HEK293 (cell line): ENCODE measurements at regions not wholly inside any gene's neighbourhood (a gene's known extent, or its start where the extent isn't known, plus 50 kb on each side); places are given as distances from the start of the nearest gene placed in this dataset.

Source experiments
- CTCF ChIA-PET: fragments of 350-600 bp; formaldehyde crosslinking; extraction: SDS; loops from one replicate; lab custom pipeline; 2021; ENCODE audit warnings: antibody characterized with exemption; lab: Yijun Ruan, JAX
- POLR2A ChIA-PET: fragments of 300-600 bp; formaldehyde crosslinking; extraction: SDS; loops from one replicate; lab custom pipeline; 2020; ENCODE audit warnings: antibody characterized with exemption, inconsistent platforms; lab: Yijun Ruan, JAX
- H3K27ac ChIP-seq: fragments of 200-500 bp; sonication (Bioruptor generic); 2 replicates; pipeline ENCODE4 v1.5.1; 2014; ENCODE audit warnings: low read depth, low read length, control low read depth, inconsistent platforms; ENCODE audit errors: extremely low read depth
- H3K36me3 ChIP-seq, 2 experiments: fragments of 200-500 bp in 1 of 2; sonication (Bioruptor generic) in 1 of 2; 1 replicate in 1 of 2; 2 replicates in 1 of 2; pipeline ENCODE4 v1.5.1; 2014 to 2017; ENCODE audit warnings: inconsistent platforms in 2 of 2, low read length in 2 of 2; ENCODE audit not compliant: control insufficient read depth in 2 of 2, insufficient read depth in 1 of 2
- H3K4me1 ChIP-seq: fragments of 200-500 bp; sonication (Bioruptor generic); 2 replicates; pipeline ENCODE4 v1.5.1; 2014; ENCODE audit warnings: mild to moderate bottlenecking, low read length, inconsistent platforms; ENCODE audit not compliant: control insufficient read depth, insufficient read depth
- H3K4me3 ChIP-seq: 2 replicates; pipeline ENCODE4 v1.5.1; 2011; ENCODE audit warnings: low read depth, mild to moderate bottlenecking, control low read depth, low read length, moderate library complexity
- H3K9me3 ChIP-seq: fragments of 200-500 bp; sonication (Bioruptor generic); 2 replicates; pipeline ENCODE4 v1.5.1; 2014; ENCODE audit warnings: low read depth, low read length, inconsistent platforms; ENCODE audit not compliant: control insufficient read depth, insufficient read depth
- MEIS1 ChIP-seq: sonication (generic); formaldehyde crosslinking; IDR thresholded peaks from 2 replicates; pipeline ENCODE4 v1.8.1; 2022; ENCODE audit warnings: missing genetic modification reagents, mild to moderate bottlenecking, borderline replicate concordance
- SETDB1 ChIP-seq: IDR thresholded peaks from one replicate; pipeline ENCODE4 v1.6.1; 2017; ENCODE audit warnings: mild to moderate bottlenecking, low read length, moderate library complexity, mixed read lengths; ENCODE audit not compliant: insufficient read length
- ZBTB48 ChIP-seq: fragments of 450-650 bp; formaldehyde crosslinking; IDR thresholded peaks from 2 replicates; pipeline ENCODE4 v1.5.1; 2016; ENCODE audit warnings: missing biosample characterization, missing genetic modification characterization
- ZNF121 ChIP-seq: fragments of 450-650 bp; formaldehyde crosslinking; IDR thresholded peaks from 2 replicates; pipeline ENCODE4 v1.5.1; 2016; ENCODE audit warnings: missing biosample characterization, missing genetic modification characterization
- ZNF184 ChIP-seq: fragments of 450-650 bp; IDR thresholded peaks from 2 replicates; pipeline ENCODE4 v1.5.1; 2018; ENCODE audit warnings: missing biosample characterization, mild to moderate bottlenecking, missing genetic modification characterization
- ZNF202 ChIP-seq: fragments of 450-650 bp; formaldehyde crosslinking; IDR thresholded peaks from 2 replicates; pipeline ENCODE4 v1.5.1; 2016; ENCODE audit warnings: missing biosample characterization, missing genetic modification characterization, borderline replicate concordance
- ZNF221 ChIP-seq: fragments of 450-650 bp; formaldehyde crosslinking; IDR thresholded peaks from 2 replicates; pipeline ENCODE4 v1.5.1; 2017; ENCODE audit warnings: missing biosample characterization, missing genetic modification characterization, borderline replicate concordance
- ZNF394 ChIP-seq: fragments of 450-650 bp; formaldehyde crosslinking; IDR thresholded peaks from 2 replicates; pipeline ENCODE4 v1.5.1; 2016; ENCODE audit warnings: missing biosample characterization, missing genetic modification characterization, mild to moderate bottlenecking, moderate library complexity, borderline replicate concordance
- ZNF404 ChIP-seq: fragments of 450-650 bp; formaldehyde crosslinking; IDR thresholded peaks from 2 replicates; pipeline ENCODE4 v1.5.1; 2017; ENCODE audit warnings: missing biosample characterization, missing genetic modification characterization
- ZNF558 ChIP-seq: fragments of 450-650 bp; formaldehyde crosslinking; IDR thresholded peaks from 2 replicates; pipeline ENCODE4 v1.5.1; 2016; ENCODE audit warnings: missing biosample characterization, missing genetic modification characterization
- ZNF654 ChIP-seq: fragments of 450-650 bp; formaldehyde crosslinking; IDR thresholded peaks from 2 replicates; pipeline ENCODE4 v1.5.1; 2016; ENCODE audit warnings: low read depth, missing biosample characterization, missing genetic modification characterization
- ZNF658 ChIP-seq: fragments of 450-650 bp; formaldehyde crosslinking; IDR thresholded peaks from 2 replicates; pipeline ENCODE4; 2016; ENCODE audit warnings: missing biosample characterization, missing genetic modification characterization
- ZNF670 ChIP-seq: fragments of 450-650 bp; formaldehyde crosslinking; IDR thresholded peaks from 2 replicates; pipeline ENCODE4 v1.5.1; 2016; ENCODE audit warnings: missing biosample characterization, missing genetic modification characterization, low read depth
- ZNF830 ChIP-seq: fragments of 450-650 bp; IDR thresholded peaks from 2 replicates; pipeline ENCODE4 v1.5.0; 2018; ENCODE audit warnings: missing biosample characterization, missing genetic modification characterization, low read depth, mild to moderate bottlenecking, moderate library complexity
- TF ChIP-seq, protein P1 (sequence below): fragments of 450-650 bp; formaldehyde crosslinking; IDR thresholded peaks from 2 replicates; pipeline ENCODE4 v1.5.1; 2016; ENCODE audit warnings: missing biosample characterization, missing genetic modification characterization, borderline replicate concordance
- TF ChIP-seq, protein P2 (sequence below): fragments of 450-650 bp; formaldehyde crosslinking; IDR thresholded peaks from 2 replicates; pipeline ENCODE4 v1.5.1; 2017; ENCODE audit warnings: missing biosample characterization, missing genetic modification characterization
- TF ChIP-seq, protein P3 (sequence below): fragments of 450-650 bp; formaldehyde crosslinking; conservative IDR thresholded peaks from 2 replicates; pipeline ENCODE4 v1.5.1; 2016; ENCODE audit warnings: low read depth, missing biosample characterization, missing genetic modification characterization
- TF ChIP-seq, protein P4 (sequence below): fragments of 450-650 bp; formaldehyde crosslinking; IDR thresholded peaks from 2 replicates; pipeline ENCODE4 v1.5.1; 2016; ENCODE audit warnings: missing biosample characterization, missing genetic modification characterization, borderline replicate concordance
- TF ChIP-seq, protein P5 (sequence below): fragments of 450-650 bp; formaldehyde crosslinking; IDR thresholded peaks from 2 replicates; pipeline ENCODE4 v1.5.1; 2016; ENCODE audit warnings: missing biosample characterization, missing genetic modification characterization

DNA sequence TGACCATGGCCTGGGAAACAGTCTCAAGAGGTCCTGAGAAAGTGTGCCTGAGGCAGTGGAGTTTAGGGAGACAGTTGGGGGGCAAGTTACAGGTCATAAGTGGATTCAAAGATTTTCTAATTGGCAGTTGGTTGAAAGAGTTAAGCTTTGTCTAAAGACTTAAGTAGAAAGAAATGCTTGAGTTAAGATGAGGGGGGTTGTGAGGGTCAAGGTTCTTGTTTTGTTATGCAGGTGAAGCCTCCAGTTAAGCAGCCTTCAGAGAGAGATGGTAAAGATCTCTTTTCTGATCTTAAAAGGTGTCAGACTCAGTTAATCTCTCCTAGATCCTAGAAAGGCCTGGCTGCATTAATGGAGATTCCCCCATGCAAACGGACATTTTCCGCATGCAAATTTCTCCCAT is 356.3 kb upstream of the C2CD4B start (continued):
- TF ChIP-seq ZNF202 (tag by site-specific recombination) (no peak), MEIS1 (CRISPR knock-in tag) (no peak), SETDB1 (no peak), ZNF670 (tag by site-specific recombination) (no peak)
- TF ChIP-seq, protein P1, sequence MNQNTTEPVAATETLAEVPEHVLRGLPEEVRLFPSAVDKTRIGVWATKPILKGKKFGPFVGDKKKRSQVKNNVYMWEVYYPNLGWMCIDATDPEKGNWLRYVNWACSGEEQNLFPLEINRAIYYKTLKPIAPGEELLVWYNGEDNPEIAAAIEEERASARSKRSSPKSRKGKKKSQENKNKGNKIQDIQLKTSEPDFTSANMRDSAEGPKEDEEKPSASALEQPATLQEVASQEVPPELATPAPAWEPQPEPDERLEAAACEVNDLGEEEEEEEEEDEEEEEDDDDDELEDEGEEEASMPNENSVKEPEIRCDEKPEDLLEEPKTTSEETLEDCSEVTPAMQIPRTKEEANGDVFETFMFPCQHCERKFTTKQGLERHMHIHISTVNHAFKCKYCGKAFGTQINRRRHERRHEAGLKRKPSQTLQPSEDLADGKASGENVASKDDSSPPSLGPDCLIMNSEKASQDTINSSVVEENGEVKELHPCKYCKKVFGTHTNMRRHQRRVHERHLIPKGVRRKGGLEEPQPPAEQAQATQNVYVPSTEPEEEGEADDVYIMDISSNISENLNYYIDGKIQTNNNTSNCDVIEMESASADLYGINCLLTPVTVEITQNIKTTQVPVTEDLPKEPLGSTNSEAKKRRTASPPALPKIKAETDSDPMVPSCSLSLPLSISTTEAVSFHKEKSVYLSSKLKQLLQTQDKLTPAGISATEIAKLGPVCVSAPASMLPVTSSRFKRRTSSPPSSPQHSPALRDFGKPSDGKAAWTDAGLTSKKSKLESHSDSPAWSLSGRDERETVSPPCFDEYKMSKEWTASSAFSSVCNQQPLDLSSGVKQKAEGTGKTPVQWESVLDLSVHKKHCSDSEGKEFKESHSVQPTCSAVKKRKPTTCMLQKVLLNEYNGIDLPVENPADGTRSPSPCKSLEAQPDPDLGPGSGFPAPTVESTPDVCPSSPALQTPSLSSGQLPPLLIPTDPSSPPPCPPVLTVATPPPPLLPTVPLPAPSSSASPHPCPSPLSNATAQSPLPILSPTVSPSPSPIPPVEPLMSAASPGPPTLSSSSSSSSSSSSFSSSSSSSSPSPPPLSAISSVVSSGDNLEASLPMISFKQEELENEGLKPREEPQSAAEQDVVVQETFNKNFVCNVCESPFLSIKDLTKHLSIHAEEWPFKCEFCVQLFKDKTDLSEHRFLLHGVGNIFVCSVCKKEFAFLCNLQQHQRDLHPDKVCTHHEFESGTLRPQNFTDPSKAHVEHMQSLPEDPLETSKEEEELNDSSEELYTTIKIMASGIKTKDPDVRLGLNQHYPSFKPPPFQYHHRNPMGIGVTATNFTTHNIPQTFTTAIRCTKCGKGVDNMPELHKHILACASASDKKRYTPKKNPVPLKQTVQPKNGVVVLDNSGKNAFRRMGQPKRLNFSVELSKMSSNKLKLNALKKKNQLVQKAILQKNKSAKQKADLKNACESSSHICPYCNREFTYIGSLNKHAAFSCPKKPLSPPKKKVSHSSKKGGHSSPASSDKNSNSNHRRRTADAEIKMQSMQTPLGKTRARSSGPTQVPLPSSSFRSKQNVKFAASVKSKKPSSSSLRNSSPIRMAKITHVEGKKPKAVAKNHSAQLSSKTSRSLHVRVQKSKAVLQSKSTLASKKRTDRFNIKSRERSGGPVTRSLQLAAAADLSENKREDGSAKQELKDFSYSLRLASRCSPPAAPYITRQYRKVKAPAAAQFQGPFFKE (tag by site-specific recombination) = no peak
- TF ChIP-seq, protein P2, sequence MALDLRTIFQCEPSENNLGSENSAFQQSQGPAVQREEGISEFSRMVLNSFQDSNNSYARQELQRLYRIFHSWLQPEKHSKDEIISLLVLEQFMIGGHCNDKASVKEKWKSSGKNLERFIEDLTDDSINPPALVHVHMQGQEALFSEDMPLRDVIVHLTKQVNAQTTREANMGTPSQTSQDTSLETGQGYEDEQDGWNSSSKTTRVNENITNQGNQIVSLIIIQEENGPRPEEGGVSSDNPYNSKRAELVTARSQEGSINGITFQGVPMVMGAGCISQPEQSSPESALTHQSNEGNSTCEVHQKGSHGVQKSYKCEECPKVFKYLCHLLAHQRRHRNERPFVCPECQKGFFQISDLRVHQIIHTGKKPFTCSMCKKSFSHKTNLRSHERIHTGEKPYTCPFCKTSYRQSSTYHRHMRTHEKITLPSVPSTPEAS (tag by site-specific recombination) = no peak

DNA sequence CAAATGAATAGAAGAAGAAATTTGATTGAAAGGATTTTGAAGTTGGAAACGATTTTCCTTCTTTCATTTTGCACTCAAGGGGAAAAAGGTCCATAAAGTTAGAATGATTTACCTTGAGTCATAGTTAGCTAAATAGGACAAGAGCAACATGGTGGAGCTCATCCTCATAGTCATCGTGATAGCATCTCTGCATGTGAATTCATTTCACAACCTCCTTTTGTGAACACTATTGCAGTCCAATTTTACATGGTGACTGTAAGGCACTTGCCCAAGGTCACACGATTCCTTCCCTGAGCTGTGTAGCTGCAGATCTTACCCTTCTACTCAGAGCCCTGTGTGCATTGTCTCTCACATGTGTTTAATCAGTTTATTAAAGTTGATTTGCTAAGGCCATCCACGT is 359.8 kb upstream of the C2CD4B start:
- CTCF ChIA-PET = interaction anchor here (1.2 kb wide), 1 partner anchor 23 kb away, joined by 3 read pairs; no protein-coding TSS in a partner anchor
- H3K4me3 ChIP-seq = no peak overlapping the region
- POLR2A ChIA-PET = no interaction called here
- TF ChIP-seq, protein P3, sequence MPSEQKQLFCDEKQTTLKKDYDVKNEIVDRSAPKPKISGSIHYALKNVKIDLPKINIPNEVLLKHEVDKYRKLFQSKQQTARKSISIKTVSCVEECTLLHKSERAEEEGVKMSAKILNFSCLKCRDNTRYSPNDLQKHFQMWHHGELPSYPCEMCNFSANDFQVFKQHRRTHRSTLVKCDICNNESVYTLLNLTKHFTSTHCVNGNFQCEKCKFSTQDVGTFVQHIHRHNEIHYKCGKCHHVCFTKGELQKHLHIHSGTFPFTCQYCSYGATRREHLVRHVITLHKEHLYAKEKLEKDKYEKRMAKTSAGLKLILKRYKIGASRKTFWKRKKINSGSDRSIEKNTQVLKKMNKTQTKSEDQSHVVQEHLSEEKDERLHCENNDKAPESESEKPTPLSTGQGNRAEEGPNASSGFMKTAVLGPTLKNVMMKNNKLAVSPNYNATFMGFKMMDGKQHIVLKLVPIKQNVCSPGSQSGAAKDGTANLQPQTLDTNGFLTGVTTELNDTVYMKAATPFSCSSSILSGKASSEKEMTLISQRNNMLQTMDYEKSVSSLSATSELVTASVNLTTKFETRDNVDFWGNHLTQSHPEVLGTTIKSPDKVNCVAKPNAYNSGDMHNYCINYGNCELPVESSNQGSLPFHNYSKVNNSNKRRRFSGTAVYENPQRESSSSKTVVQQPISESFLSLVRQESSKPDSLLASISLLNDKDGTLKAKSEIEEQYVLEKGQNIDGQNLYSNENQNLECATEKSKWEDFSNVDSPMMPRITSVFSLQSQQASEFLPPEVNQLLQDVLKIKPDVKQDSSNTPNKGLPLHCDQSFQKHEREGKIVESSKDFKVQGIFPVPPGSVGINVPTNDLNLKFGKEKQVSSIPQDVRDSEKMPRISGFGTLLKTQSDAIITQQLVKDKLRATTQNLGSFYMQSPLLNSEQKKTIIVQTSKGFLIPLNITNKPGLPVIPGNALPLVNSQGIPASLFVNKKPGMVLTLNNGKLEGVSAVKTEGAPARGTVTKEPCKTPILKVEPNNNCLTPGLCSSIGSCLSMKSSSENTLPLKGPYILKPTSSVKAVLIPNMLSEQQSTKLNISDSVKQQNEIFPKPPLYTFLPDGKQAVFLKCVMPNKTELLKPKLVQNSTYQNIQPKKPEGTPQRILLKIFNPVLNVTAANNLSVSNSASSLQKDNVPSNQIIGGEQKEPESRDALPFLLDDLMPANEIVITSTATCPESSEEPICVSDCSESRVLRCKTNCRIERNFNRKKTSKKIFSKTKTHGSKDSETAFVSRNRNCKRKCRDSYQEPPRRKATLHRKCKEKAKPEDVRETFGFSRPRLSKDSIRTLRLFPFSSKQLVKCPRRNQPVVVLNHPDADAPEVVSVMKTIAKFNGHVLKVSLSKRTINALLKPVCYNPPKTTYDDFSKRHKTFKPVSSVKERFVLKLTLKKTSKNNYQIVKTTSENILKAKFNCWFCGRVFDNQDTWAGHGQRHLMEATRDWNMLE = no peak
- no peak for TF ChIP-seq ZNF221 (tag by site-specific recombination)
- no peak for TF ChIP-seq ZNF394 (tag by site-specific recombination)
- TF ChIP-seq, protein P4, sequence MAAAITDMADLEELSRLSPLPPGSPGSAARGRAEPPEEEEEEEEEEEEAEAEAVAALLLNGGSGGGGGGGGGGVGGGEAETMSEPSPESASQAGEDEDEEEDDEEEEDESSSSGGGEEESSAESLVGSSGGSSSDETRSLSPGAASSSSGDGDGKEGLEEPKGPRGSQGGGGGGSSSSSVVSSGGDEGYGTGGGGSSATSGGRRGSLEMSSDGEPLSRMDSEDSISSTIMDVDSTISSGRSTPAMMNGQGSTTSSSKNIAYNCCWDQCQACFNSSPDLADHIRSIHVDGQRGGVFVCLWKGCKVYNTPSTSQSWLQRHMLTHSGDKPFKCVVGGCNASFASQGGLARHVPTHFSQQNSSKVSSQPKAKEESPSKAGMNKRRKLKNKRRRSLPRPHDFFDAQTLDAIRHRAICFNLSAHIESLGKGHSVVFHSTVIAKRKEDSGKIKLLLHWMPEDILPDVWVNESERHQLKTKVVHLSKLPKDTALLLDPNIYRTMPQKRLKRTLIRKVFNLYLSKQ (tag by site-specific recombination) = no peak
- TF ChIP-seq ZBTB48 (tag by site-specific recombination) = no peak
- no peak for TF ChIP-seq ZNF558
- TF ChIP-seq, protein P5, sequence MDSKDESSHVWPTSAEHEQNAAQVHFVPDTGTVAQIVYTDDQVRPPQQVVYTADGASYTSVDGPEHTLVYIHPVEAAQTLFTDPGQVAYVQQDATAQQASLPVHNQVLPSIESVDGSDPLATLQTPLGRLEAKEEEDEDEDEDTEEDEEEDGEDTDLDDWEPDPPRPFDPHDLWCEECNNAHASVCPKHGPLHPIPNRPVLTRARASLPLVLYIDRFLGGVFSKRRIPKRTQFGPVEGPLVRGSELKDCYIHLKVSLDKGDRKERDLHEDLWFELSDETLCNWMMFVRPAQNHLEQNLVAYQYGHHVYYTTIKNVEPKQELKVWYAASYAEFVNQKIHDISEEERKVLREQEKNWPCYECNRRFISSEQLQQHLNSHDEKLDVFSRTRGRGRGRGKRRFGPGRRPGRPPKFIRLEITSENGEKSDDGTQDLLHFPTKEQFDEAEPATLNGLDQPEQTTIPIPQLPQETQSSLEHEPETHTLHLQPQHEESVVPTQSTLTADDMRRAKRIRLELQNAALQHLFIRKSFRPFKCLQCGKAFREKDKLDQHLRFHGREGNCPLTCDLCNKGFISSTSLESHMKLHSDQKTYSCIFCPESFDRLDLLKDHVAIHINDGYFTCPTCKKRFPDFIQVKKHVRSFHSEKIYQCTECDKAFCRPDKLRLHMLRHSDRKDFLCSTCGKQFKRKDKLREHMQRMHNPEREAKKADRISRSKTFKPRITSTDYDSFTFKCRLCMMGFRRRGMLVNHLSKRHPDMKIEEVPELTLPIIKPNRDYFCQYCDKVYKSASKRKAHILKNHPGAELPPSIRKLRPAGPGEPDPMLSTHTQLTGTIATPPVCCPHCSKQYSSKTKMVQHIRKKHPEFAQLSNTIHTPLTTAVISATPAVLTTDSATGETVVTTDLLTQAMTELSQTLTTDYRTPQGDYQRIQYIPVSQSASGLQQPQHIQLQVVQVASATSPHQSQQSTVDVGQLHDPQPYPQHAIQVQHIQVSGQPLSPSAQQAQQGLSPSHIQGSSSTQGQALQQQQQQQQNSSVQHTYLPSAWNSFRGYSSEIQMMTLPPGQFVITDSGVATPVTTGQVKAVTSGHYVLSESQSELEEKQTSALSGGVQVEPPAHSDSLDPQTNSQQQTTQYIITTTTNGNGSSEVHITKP (tag by site-specific recombination) = no peak
- no peak for TF ChIP-seq ZNF184 (tag by site-specific recombination)
- TF ChIP-seq ZNF121 (tag by site-specific recombination) = no peak
- TF ChIP-seq ZNF830 (tag by site-specific recombination) = no peak
- TF ChIP-seq ZNF654 (tag by site-specific recombination) = no peak
- TF ChIP-seq ZNF404 (tag by site-specific recombination) = no peak
- TF ChIP-seq ZNF658 = no peak

More for the DNA sequence above, 359.8 kb upstream of the C2CD4B start:
- Histone ChIP-seq H3K9me3 (no peaks in the 10 kb centered on the region), H3K27ac (no peak overlapping the region), H3K36me3 (no peaks in the 10 kb centered on the region), H3K4me1 (no peaks in the 10 kb centered on the region)
